ENCODE measurements at regions not wholly inside any gene's neighbourhood (a gene's known extent, or its start where the extent isn't known, plus 50 kb on each side); places are given as distances from the start of the nearest gene placed in this dataset.

GRCh38 chr3:25365636-25366035 is 62.4 kb upstream of the RARB start:
- no peak for TF ChIP-seq CTCF (conservative IDR thresholded peaks at IDR 0.05)
- no peak for TF ChIP-seq ZFX (IDR thresholded peaks at IDR 0.05)

Data from C4-2B (cell line).